B cell (primary cell): ENCODE measurements at regions not wholly inside any gene's neighbourhood (a gene's known extent, or its start where the extent isn't known, plus 50 kb on each side); places are given as distances from the start of the nearest gene placed in this dataset.

ENCODE experiments used
- ATAC-seq: fragments of 200-7000 bp; cut with Tn5 transposase; one replicate; pipeline ENCODE4 v1.10.0; 2021; ENCODE audit warnings: low read depth, mild to moderate bottlenecking, moderate number of reproducible peaks, moderate library complexity
- CTCF ChIA-PET: fragments of 350-600 bp; sonication (Branson Sonifier 250); formaldehyde crosslinking; loops from one replicate; lab custom pipeline; 2021; ENCODE audit warnings: antibody characterized with exemption, inconsistent platforms; lab: Charles Lee
- POLR2A ChIA-PET: fragments of 350-600 bp; sonication (Branson Sonifier 250); formaldehyde crosslinking; loops from one replicate; lab custom pipeline; 2021; ENCODE audit warnings: antibody characterized with exemption; lab: Charles Lee
- DNase-seq: peaks from one replicate; pipeline ENCODE4 v3.0.0; 2013
- H2AFZ ChIP-seq: 2 replicates; pipeline ENCODE4 v1.6.1; 2012; ENCODE audit warnings: mild to moderate bottlenecking, low read depth, low read length; ENCODE audit not compliant: insufficient read depth, poor library complexity, severe bottlenecking
- H3K27ac ChIP-seq, 2 donors: 1 replicate in 1 of 2; 2 replicates in 1 of 2; pipeline ENCODE4 v1.5.1; 2012 to 2013; ENCODE audit warnings: low read length in 2 of 2, mild to moderate bottlenecking in 2 of 2, moderate library complexity in 1 of 2
- H3K27me3 ChIP-seq, 4 experiments: fragments of 200-600 bp in 1 of 4; sonication (generic) in 1 of 4; replicated peaks in 1 of 4; 1 replicate in 2 of 4; 2 replicates in 2 of 4; pipeline versions ENCODE4 v1.6.1 to v1.7.0; 2013 to 2016; ENCODE audit warnings: low read length in 3 of 4, mild to moderate bottlenecking in 2 of 4, mixed read lengths in 1 of 4, moderate library complexity in 1 of 4; ENCODE audit not compliant: insufficient read depth in 4 of 4, control insufficient read depth in 3 of 4; ENCODE audit errors: control extremely low read depth in 1 of 4
- H3K36me3 ChIP-seq, 2 experiments: replicated peaks in 1 of 2; 1 replicate in 1 of 2; 2 replicates in 1 of 2; pipeline versions ENCODE4 v1.6.1 to v1.7.1; 2013; ENCODE audit warnings: low read length in 1 of 2; ENCODE audit not compliant: insufficient read depth in 2 of 2, control insufficient read depth in 1 of 2; ENCODE audit errors: control extremely low read depth in 1 of 2, extremely low read depth in 1 of 2
- H3K4me1 ChIP-seq, 2 donors: fragments of 200-600 bp in 1 of 2; sonication (generic) in 1 of 2; 1 replicate in 1 of 2; 2 replicates in 1 of 2; pipeline versions ENCODE4 v1.5.1 to v1.6.1; 2013 to 2017; ENCODE audit warnings: low read length in 2 of 2; ENCODE audit not compliant: control insufficient read depth in 2 of 2, insufficient read depth in 2 of 2
- H3K4me2 ChIP-seq: replicated peaks from 2 replicates; pipeline ENCODE3; 2012; ENCODE audit warnings: mild to moderate bottlenecking, low read depth, low read length; ENCODE audit not compliant: poor library complexity, severe bottlenecking
- H3K4me3 ChIP-seq, 5 experiments: fragments of 200-600 bp in 1 of 5; sonication (generic) in 1 of 5; 1 replicate in 3 of 5; 2 replicates in 2 of 5; pipeline versions ENCODE4 v1.5.1 to v1.7.0; 2011 to 2016; ENCODE audit warnings: low read length in 4 of 5, mild to moderate bottlenecking in 4 of 5, low read depth in 2 of 5, control low read depth in 1 of 5, moderate library complexity in 1 of 5; ENCODE audit not compliant: insufficient read depth in 1 of 5; ENCODE audit errors: control extremely low read depth in 1 of 5, extremely low read depth in 1 of 5
- H3K79me2 ChIP-seq: fragments of 200-600 bp; sonication (generic); one replicate; pipeline ENCODE4 v1.6.0; 2016; ENCODE audit warnings: low read length; ENCODE audit not compliant: control insufficient read depth, insufficient read depth
- H3K9ac ChIP-seq: fragments of 200-600 bp; sonication (generic); 2 replicates; pipeline ENCODE4 v1.6.1; 2017; ENCODE audit warnings: mild to moderate bottlenecking, low read length, moderate library complexity
- H3K9me3 ChIP-seq, 3 donors: one replicate each; pipeline versions ENCODE4 v1.6.1 to v1.7.1; 2013; ENCODE audit warnings: low read length in 2 of 3; ENCODE audit not compliant: control insufficient read depth in 2 of 3, insufficient read depth in 1 of 3; ENCODE audit errors: control extremely low read depth in 1 of 3
- H4K20me1 ChIP-seq: 2 replicates; pipeline ENCODE4 v1.6.0; 2012; ENCODE audit warnings: mild to moderate bottlenecking, low read length; ENCODE audit not compliant: insufficient read depth, control insufficient read depth, poor library complexity, severe bottlenecking
- H3K27ac Mint-ChIP-seq: one replicate; pipeline ENCODE4 v1.8.0; 2021; ENCODE audit warnings: mixed read lengths
- H3K27me3 Mint-ChIP-seq: one replicate; pipeline ENCODE4 v1.8.0; 2021; ENCODE audit warnings: mixed read lengths
- H3K4me1 Mint-ChIP-seq: one replicate; pipeline ENCODE4 v1.8.0; 2021; ENCODE audit warnings: mixed read lengths
- H3K4me3 Mint-ChIP-seq: one replicate; pipeline ENCODE4 v1.8.0; 2021; ENCODE audit warnings: mixed read lengths
- H3K9me3 Mint-ChIP-seq: one replicate; pipeline ENCODE4 v1.8.0; 2022; ENCODE audit warnings: mixed read lengths; ENCODE audit not compliant: insufficient read depth
- CTCF ChIP-seq: fragments of 200-600 bp; IDR thresholded peaks from one replicate; pipeline ENCODE4 v1.8.0; 2022; ENCODE audit warnings: antibody characterized with exemption, mild to moderate bottlenecking
- EZH2 ChIP-seq: IDR thresholded peaks from 2 replicates; pipeline ENCODE4 v1.6.1; 2012; ENCODE audit warnings: borderline replicate concordance, low read depth, mild to moderate bottlenecking, moderate library complexity, low read length; ENCODE audit not compliant: insufficient read depth, poor library complexity, severe bottlenecking
- WGBS: methylation state at CpG from one replicate; pipeline ENCODE4 v1.1.5; 2013; ENCODE audit warnings: missing lambda C conversion rate; ENCODE audit not compliant: insufficient coverage; 5-methylcytosine and 5-hydroxymethylcytosine counted together
- intact Hi-C: fragments of 100-400 bp; cut with micrococcal nuclease; formaldehyde crosslinking; loops from one replicate; pipeline ENCODE4 v1.10.0; 2022

DNA sequence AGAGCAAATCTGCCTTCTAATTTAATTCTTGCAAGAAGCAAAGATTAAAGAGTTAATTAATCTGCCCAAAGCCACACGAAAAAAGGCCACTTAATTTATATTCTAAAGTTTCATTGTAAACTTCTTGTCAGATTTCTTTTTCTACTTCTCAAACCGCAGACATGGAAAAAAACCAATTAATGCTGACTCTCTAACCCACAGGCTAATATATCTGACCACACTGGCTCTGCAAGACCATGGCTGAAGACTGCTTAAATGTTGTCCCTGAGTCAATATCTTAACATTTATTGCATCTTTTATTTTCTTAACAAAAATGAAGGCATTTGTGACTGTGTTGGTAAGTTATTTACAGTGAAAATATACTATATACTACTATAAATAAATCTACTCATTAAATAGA lies 234.0 kb upstream of the SP8 start:
- intact Hi-C loops = no loop called here
- no peaks in the 10 kb centered on the region for H3K4me1 ChIP-seq
- no peak overlapping the region for H3K4me3 ChIP-seq
- no peak overlapping the region for H3K4me2 ChIP-seq
- H3K27ac Mint-ChIP-seq = no peak overlapping the region
- ATAC-seq (no peak), DNase-seq (no peak)
- no peaks in the 10 kb centered on the region for H3K9me3 ChIP-seq
- H4K20me1 ChIP-seq = no peaks in the 10 kb centered on the region
- no peak overlapping the region for H2AFZ ChIP-seq
- TF ChIP-seq CTCF = no peak
- no peak for TF ChIP-seq EZH2
- H3K4me1 Mint-ChIP-seq = no peaks in the 10 kb centered on the region
- no peaks in the 10 kb centered on the region for H3K27me3 ChIP-seq
- H3K9me3 Mint-ChIP-seq = no peaks in the 10 kb centered on the region
- no peaks in the 10 kb centered on the region for H3K79me2 ChIP-seq
- H3K4me3 Mint-ChIP-seq = no peak overlapping the region
- H3K27ac ChIP-seq = no peak overlapping the region
- no peaks in the 10 kb centered on the region for H3K27me3 Mint-ChIP-seq
- 95% methylated on average over 2 of the region's 2 CpGs for WGBS
- H3K36me3 ChIP-seq = no peaks in the 10 kb centered on the region
- no peak overlapping the region for H3K9ac ChIP-seq
- CTCF ChIA-PET = no interaction called here
- POLR2A ChIA-PET = no interaction called here

DNA sequence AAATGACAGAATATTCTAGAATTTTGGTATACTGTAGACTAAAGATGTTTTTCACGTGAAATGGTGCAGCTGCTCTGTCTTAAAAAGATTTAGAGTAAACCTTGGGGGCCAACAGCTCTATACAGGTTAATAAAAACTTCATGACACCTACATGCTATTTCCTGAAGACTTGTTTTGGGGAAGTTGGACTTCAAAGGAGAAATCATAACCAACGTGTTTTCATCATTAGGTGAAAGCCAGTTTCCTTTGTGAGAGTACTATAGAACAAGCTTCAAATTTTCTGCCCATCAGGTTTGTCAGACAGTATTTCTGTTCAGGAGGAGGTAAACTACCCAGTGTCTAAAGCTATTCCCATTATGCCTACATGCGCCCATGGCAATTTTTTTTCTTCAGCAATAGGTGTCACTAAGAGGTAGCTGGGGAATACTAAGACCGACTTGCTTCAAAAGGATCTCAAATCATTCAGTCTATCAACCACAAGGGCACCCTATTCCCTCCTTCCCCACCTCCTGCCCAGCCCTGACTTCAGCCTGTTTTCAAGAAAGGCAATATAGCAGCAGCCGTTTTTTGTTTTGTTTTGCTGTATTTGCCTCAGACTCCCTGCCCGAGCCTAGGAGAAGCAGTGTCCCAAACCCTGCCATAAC lies 237.3 kb upstream of the SP8 start:
- no peak overlapping the region for H3K4me3 Mint-ChIP-seq
- no peaks in the 10 kb centered on the region for H3K9me3 Mint-ChIP-seq
- TF ChIP-seq CTCF (no peak), EZH2 (no peak)
- Histone ChIP-seq H3K79me2 (no peaks in the 10 kb centered on the region), H4K20me1 (no peaks in the 10 kb centered on the region), H3K4me1 (no peaks in the 10 kb centered on the region), H2AFZ (no peak overlapping the region), H3K9me3 (peaks cover 0 to 3% (median 0%) of the 10 kb centered on the region in 3 donors), H3K27ac (no peak overlapping the region), H3K27me3 (no peaks in the 10 kb centered on the region), H3K4me3 (no peak overlapping the region), H3K4me2 (no peak overlapping the region), H3K9ac (no peak overlapping the region), H3K36me3 (no peaks in the 10 kb centered on the region)
- ATAC-seq (no peak), DNase-seq (no peak)
- CTCF ChIA-PET = no interaction called here
- intact Hi-C loops = no loop called here
- 70% methylated on average over 2 of the region's 6 CpGs for WGBS
- no peak overlapping the region for H3K27ac Mint-ChIP-seq
- no peaks in the 10 kb centered on the region for H3K27me3 Mint-ChIP-seq
- POLR2A ChIA-PET = no interaction called here
- no peaks in the 10 kb centered on the region for H3K4me1 Mint-ChIP-seq
